Ishikawa (cell line): ENCODE measurements at regions not wholly inside any gene's neighbourhood (a gene's known extent, or its start where the extent isn't known, plus 50 kb on each side); places are given as distances from the start of the nearest gene placed in this dataset.

Experiments used
- CEBPB ChIP-seq: IDR thresholded peaks from 2 replicates; pipeline ENCODE4 v1.6.1; 2012
- CREB1 ChIP-seq: IDR thresholded peaks from 2 replicates; pipeline ENCODE4 v1.6.1; 2012; ENCODE audit warnings: low read depth
- EGR1 ChIP-seq: IDR thresholded peaks from 2 replicates; pipeline ENCODE4 v1.6.1; 2012
- EP300 ChIP-seq: IDR thresholded peaks from 2 replicates; pipeline ENCODE4 v1.6.1; 2012; ENCODE audit warnings: borderline replicate concordance
- FOXM1 ChIP-seq: IDR thresholded peaks from 2 replicates; pipeline ENCODE4 v1.6.1; 2012; ENCODE audit warnings: low read depth, borderline replicate concordance
- MAX ChIP-seq: IDR thresholded peaks from 2 replicates; pipeline ENCODE4 v1.6.1; 2012
- NFIC ChIP-seq: IDR thresholded peaks from 2 replicates; pipeline ENCODE4 v1.6.1; 2012
- RAD21 ChIP-seq: IDR thresholded peaks from 2 replicates; pipeline ENCODE4 v1.6.1; 2012; ENCODE audit warnings: low read depth
- REST ChIP-seq: IDR thresholded peaks from 2 replicates; pipeline ENCODE4 v1.6.1; 2012; ENCODE audit warnings: low read depth, mild to moderate bottlenecking
- TAF1 ChIP-seq: IDR thresholded peaks from 2 replicates; pipeline ENCODE4 v1.6.1; 2012; ENCODE audit warnings: low read depth, mild to moderate bottlenecking
- TCF12 ChIP-seq: IDR thresholded peaks from 2 replicates; pipeline ENCODE4 v1.6.1; 2012; ENCODE audit warnings: low read depth
- TEAD4 ChIP-seq: IDR thresholded peaks from 2 replicates; pipeline ENCODE4 v1.6.1; 2012
- YY1 ChIP-seq: IDR thresholded peaks from 2 replicates; pipeline ENCODE4 v1.6.1; 2012; ENCODE audit warnings: low read depth
- ZBTB7A ChIP-seq: IDR thresholded peaks from 2 replicates; pipeline ENCODE4 v1.6.1; 2012; ENCODE audit warnings: low read depth
- TF ChIP-seq, protein P1 (sequence below): IDR thresholded peaks from 2 replicates; pipeline ENCODE4 v1.6.1; 2012

DNA sequence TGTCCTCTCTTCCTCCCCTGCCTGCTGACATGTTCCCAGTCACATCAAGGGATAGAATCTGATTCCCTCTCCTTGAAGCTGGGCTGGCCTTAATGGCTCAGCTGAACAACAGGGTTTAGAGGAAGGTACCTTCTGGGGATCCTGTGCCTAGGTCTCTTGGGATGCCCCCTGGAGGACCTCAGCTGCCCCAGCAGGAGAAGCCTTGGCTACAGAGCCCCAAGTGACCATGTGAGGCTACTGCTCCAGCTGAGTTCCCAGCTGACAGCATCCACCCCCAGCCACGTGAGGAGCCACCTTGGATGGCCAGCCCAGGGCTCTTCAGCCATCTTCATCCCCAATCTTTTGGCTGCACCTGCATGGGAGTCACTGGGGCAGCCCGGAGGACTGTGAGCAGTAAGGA lies 1499.3 kb downstream of the TBC1D22A start:
- TF ChIP-seq ZBTB7A: no peak
- TF ChIP-seq EGR1: no peak
- no peak for TF ChIP-seq TCF12
- no peak for TF ChIP-seq CREB1
- TF ChIP-seq, protein P1, sequence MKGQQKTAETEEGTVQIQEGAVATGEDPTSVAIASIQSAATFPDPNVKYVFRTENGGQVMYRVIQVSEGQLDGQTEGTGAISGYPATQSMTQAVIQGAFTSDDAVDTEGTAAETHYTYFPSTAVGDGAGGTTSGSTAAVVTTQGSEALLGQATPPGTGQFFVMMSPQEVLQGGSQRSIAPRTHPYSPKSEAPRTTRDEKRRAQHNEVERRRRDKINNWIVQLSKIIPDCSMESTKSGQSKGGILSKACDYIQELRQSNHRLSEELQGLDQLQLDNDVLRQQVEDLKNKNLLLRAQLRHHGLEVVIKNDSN: no peak
- TF ChIP-seq RAD21: no peak
- no peak for TF ChIP-seq YY1
- no peak for TF ChIP-seq NFIC
- no peak for TF ChIP-seq TAF1
- TF ChIP-seq MAX: no peak
- no peak for TF ChIP-seq REST
- no peak for TF ChIP-seq EP300
- TF ChIP-seq FOXM1: no peak

GRCh38 chr22:48261048-48261621 lies 1498.7 kb downstream of the TBC1D22A start:
- TF ChIP-seq FOXM1 (no peak), EP300 (no peak), ZBTB7A (no peak), CREB1 (no peak), RAD21 (no peak), NFIC (no peak), TEAD4 (no peak), TAF1 (no peak), EGR1 (no peak), TCF12 (no peak), CEBPB (no peak), REST (no peak), YY1 (no peak), MAX (no peak)
- TF ChIP-seq, protein P1: no peak

DNA sequence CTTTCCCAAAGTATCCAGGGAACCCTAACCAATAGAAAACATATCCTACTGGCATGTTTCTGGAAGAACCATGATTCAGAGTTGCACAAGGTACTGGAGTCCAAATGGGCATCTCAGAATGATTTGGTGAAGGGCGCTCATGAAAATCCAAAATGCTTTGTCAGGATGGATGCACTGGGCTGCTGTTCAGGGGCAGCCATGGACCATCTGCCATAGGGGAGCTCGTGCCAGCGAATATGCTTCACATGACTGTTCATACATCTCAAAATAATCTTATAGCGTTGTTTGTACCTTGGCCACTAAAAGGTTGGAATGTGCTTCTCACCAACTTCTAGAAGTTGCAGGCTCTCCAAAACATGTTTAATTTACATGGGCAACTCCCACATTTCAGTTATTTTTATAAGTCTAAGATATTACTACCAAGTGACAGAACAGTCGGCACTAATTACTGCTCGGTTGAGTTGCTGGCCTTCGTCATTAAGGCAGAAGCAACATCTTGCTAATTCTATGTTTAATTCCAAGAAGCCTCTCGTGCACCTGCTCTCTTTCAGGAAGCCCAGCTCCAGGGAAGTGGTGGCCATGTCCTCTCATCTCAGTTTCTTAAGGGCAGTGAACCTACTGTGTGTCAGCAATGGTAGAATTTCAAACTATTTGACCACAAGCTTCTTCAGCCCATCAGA lies 1497.7 kb downstream of the TBC1D22A start:
- no peak for TF ChIP-seq MAX
- no peak for TF ChIP-seq EP300
- no peak for TF ChIP-seq EGR1
- no peak for TF ChIP-seq NFIC
- no peak for TF ChIP-seq TEAD4
- TF ChIP-seq, protein P1: no peak

GRCh38 chr22:48258811-48259210 lies 1496.4 kb downstream of the TBC1D22A start:
- TF ChIP-seq, protein P1: no peak
- TF ChIP-seq TAF1: no peak
- no peak for TF ChIP-seq FOXM1
- no peak for TF ChIP-seq CREB1
- TF ChIP-seq EP300: no peak
- TF ChIP-seq RAD21: no peak
- no peak for TF ChIP-seq MAX
